GM19397 (cell line): ENCODE measurements at regions not wholly inside any gene's neighbourhood (a gene's known extent, or its start where the extent isn't known, plus 50 kb on each side); places are given as distances from the start of the nearest gene placed in this dataset.
"Not testable (repeated sequence)": the region's sequence is repeated elsewhere in the genome, so short reads cannot be mapped to it uniquely, and the experiment has no call there.

ENCODE experiments used
- ATAC-seq: cut with Tn5 transposase; IDR thresholded peaks from one replicate; pipeline ENCODE4 v1.9.1; 2021; ENCODE audit warnings: mild to moderate bottlenecking, moderate library complexity; ENCODE audit not compliant: unreplicated experiment

DNA sequence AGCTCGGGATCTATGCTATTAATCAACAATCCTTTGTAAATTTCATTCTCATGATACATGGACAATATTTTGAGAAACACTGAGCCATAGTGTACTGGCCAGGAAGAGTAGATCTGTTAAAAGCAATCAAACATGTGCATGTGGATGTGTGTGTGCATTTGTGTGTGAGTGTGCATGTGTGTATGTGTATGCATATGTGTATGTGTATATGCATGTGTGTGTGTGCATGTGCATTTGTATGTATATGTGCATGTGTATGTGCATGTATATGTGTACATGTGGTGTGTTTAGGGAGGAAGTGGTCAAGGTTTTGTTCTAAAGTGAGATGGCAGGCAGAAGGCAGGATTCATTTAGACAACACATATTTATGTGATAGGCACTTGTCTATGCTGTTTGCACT lies 623.8 kb downstream of the ADCYAP1 start:
- no peak for ATAC-seq

DNA sequence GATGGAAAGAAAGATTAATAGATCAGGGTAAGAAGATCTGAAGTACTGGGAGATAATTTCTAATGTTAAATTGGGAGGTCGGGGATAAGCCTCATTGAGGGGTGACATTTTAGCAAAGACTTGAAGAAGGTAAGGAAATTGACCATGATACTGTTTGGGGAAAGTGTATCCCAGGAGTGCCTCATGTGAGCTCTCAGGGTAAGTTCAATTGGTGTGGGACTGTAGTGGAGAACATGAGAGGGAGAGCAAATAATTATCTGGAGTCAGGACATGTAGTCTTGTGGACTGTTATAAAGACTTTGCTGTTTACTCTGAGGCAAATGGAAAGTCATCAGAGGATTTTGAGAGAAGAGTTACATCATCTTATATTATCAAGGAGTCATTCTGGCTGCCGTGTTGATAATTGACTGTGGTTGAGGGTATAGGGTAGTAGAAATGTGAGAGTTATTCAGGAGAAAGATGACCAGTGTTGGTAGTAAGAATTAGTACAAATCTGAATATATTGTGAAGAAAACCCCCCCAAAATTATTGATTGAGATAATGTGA lies 624.4 kb downstream of the ADCYAP1 start:
- ATAC-seq, result no peak

DNA sequence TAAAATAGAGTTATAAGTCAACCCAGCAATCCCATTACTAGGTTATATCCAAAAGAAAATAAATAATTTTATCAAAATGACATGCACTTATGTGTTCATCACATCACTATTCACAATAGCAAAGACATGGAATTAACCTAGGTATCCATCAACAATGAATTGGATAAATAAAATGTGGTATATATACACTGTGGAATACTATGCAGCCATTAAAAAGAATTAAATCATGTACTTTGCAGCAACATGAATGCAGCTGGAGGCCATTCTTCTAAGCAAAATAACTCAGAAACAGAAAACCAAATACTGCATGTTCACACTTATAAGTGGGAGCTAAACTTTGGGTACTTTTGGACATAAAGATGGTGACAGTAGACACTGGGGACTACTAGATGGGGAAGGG lies 626.0 kb downstream of the ADCYAP1 start:
- ATAC-seq, result no peak

DNA sequence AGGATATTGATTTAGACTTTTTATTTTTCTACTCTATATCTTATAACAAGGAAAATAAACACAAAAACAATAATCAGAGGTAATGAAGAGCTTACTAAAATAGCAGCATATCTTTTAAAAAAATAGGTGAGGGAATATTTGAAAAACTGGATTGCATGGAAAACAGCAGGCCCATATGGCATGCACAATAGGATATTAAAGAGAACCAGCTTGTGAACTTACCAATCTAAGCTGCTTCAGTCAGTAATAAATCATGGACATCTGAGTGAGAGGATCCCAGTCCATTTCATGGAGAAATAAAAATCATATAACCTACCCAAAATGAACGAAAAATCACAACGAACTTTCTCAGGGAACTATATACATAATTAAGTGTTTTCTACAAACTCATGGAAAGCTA lies 634.6 kb downstream of the ADCYAP1 start:
- no peak for ATAC-seq

DNA sequence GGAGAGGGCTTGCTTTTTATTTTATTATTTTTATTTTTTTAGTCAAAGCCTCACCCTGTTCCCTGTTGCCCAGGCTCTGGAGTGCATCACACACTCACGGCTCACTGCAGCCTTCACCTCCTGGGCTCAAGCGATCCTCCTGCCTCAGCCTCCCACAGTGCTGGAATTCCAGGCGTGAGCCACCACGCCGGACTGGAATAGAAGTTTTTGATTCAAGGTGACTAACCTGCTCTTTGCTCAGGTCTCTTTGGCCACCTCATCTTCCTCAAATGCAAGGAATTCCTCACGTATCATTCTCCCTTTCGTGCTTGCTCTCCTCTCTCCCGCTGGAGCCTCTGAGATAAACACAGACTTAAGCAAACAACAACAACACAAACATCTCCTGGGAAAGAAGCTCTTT lies 636.8 kb downstream of the ADCYAP1 start:
- ATAC-seq, result no peak

DNA sequence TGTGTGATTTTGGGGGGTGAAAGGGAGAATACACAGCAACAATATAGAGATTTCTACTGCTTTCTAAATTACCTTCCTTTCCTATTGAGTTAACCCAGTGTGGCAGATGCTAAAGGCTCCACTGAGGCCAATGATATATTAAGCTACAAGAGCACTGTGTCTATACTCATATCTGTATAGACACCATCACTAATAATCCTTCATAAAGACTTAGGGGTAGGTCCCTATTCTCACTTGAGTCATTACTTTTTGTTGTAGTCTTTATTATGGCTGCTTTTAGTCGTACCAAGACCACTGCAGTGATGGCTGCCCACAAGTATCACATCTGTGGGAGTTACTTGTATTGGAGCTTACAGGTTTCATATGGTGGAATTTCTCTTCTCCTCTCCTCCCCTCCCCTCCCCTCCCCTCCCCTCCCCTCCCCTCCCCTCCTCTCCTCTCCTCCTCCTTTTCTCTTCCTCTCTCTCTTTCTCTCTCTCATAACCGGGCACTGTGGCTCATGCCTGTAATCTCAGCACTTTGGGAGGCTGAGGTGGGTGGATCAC lies 637.6 kb downstream of the ADCYAP1 start:
- ATAC-seq, result no peak

DNA sequence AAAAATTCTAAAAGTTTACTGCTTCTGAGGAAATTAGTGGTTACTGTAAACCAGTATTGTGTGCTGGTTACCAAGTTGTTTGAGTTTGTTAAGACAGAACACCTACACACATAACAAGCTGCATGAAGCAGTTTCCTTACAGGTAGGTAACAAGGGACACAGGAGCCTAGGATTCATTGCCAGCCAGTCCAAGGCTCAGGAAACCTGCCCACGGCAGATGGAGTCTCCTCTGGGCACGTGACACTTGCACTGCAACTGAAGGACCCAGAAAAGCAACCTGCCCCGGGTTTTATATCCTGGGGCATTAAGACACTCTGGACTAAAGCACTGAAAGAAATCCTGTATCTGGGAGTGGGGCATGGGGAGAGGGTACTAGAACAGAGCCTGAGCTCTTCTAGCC lies 639.3 kb downstream of the ADCYAP1 start:
- ATAC-seq, result no peak

DNA sequence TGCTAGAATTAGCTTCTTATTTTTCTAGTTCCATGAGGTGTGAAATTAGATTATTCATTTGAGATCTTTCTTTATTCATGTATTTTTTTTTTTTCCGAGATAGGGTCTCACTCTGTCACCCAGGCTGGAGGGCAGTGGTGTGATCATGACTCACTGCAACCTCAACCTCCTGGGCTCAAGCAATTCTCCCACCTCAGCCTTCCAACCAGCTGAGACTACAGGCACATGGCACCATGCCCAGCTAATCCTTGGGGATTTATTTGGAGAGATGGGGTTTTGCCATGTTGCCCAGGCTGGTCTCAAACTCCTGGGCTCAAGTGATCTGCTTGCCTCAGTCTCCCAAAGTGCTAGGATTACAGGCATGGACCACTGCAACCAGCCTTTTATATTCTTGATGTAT lies 653.0 kb downstream of the ADCYAP1 start:
- not testable (repeated sequence) for ATAC-seq

DNA sequence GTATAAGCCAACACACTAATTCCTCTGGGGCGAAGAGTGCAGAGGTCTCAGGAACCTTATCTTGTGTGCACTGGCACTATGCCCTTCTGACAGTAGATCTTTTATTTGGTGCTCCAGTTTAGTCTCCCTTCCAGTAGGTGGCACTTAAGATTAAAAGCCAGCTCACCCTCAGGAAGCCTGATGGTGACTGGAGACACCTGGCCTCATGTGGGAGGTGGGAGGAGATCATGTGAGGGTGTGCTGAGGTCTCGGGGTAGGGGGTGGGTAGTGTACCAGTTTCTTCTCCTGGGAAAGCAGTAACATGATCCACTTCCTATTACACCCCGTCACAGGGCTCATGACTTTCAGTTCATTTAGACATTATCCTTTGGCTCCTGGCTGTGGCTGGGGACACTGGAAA lies 654.9 kb downstream of the ADCYAP1 start:
- ATAC-seq, result no peak

DNA sequence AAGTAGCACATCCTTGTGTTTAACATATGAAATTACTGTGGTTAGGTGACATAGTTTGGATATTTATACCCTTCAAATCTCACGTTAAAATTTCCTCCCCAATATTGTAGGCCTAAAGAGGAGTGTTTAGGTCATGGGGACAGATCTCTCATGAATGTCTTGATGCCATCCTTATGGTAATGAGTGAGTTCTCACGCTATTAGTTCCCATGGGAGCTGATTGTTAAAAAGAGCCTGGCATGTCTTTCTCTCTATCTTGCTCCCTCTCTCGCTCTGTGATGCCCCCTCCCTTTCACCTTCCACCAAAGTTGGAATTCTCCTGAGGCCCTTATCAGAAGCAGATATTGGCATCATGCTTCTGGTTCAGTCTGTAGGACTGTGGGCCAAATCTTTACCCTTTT lies 660.1 kb downstream of the ADCYAP1 start:
- no peak for ATAC-seq

DNA sequence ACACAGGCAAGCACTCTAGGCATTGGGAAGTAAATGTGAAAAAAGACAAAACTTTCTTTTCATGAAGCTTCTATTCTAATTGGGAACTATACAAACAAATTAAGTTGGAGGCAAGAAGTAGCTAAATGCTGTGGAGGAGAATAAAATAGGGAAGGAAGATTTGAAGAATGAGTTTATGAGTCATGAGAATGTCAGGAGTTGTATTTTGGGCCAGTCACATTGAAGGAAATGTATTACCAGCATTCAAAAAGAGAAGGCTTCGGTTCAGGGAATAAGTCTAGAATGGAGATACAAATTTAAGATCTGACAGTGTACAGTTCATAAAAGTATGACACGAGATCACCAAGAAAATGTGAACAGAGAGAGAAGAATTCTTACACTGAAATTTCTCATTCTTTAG lies 666.5 kb downstream of the ADCYAP1 start:
- ATAC-seq, result no peak

DNA sequence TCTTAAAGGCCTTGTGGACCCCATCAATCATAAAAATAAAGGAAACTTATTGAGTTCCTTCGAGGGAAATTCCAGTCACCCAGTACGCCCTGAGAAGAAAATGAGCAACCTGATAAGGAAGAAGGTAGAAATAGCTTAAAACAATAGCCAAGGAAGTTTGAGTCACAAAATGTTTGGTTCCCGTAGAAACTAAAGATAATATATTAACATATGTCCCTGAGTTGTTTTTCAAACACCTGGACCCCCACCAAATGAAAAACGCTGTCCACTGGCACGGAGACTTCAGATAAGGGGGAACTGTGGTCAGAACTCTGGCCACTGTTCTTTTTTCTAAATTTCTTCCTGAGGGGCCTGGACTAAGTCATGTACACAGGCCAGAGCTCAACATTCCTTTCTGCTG lies 669.1 kb downstream of the ADCYAP1 start:
- no peak for ATAC-seq

DNA sequence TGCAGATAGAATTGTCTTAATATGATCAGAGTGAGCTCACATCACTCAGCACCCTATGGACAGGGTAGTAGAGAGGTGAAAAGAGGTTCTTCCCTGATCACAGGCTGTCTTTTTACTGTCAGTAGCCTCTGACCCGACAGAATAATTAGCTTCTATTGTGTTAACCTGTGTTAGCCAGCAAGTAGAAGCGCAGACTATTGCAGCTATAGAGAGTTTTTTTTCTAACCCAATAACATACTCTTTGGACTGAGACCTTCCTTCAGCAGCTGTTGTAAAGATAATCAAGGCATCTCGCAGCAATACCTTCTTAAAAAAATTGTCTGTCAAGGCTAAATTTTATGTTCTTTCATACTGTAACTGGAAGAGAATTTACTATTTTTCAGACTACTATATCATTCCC lies 670.4 kb downstream of the ADCYAP1 start:
- ATAC-seq, result no peak

DNA sequence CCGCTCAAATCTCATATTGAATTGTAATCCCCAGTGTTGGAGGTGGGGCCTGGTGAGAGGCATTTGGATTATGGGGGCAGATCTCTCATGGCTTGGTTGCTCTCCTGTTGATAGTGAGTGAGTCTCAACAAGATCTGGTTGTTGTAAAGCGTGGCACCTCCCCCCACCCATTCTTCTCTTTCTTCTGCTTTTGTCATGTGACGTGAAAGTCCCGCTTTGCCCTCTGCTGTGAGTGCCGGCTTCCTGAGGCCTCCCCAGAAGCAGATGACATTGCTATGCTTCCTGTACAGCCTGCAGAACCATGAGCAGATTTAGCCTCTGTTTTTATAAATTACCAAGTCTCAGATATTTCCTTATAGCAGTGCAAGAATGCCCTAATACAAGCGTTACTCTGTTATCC lies 673.8 kb downstream of the ADCYAP1 start:
- ATAC-seq, result no peak

DNA sequence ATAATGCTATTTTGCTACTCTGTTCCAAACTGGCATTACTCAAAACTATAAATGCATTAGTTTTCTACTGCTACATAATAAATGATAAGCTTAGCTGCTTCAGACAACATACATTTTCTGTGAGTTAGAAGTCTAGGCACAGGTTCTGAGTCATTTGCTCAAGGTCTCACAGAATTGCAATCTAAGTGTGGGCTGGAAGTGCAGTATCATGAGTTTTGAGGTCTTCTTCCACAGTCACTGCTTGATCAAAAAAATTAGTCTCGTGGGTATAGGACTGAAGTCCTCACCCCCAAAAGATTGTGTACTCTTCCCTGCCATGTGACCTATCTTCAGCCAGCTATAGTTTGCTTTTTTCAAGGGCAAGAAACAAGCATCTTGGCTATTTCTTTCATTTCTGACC lies 676.9 kb downstream of the ADCYAP1 start:
- no peak for ATAC-seq

DNA sequence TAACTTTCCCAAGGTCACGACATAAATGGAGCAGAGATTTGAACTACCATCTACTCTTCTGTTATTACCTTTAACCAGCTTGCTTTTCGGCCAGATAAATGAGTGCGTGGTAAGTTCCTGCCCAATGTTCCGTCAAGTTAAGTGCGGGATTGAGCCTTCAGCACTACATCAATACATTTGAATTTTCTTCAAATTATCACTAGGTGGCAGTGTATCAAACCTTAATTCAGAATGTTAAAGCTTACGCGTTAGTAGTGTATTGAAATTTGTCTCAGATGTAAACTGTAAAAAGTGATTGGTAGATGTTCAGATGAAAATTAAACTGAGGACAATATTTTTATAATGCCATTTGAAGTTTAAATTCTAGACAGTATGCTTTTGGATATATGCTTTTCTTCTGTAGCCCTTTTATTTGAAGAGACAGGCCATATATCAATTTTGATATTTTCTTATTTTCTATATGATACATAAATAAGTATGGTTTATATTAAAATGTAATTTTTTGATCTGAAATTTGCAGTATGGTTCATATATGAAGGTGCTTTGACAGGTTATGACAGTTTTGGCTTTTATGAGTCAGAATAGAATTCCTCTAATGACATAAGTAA lies 681.3 kb downstream of the ADCYAP1 start:
- ATAC-seq, result no peak

DNA sequence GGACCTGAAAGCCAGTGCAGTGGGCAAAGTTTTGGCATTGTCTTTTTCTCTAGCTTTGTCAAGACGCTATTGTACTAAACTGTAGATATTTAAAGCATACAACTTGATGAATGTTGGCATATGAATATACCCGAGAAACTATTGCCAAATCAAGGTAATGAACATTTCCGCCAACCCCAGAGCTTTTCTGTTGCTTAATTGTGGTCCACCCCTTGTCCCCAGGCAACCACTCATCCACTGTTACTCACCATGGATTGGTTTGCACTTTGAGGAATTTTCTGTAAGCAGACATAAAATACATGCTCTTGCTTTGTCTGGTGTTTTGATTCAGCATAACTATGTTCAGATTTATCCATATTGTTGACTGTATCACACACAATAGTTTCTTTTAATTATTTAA lies 688.4 kb downstream of the ADCYAP1 start:
- ATAC-seq, result no peak

DNA sequence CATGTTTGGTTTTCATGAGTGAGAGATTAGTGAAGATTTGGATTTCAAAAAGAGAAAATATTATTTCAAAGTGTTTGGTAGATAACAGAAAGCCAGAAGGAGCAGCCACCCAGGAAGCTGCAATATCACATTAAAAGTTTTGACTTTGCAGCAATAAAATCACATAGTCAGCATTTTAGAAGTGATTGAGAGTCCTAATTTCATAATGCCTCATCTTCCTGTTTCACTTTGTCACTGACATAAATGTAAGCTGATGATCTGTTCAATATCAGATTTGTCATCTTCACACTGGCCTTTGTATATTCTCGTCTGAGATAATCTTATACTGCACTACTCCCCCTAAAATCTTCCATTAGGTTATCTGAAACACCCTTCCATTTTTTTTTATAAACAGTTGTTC lies 690.5 kb downstream of the ADCYAP1 start:
- ATAC-seq, result no peak

DNA sequence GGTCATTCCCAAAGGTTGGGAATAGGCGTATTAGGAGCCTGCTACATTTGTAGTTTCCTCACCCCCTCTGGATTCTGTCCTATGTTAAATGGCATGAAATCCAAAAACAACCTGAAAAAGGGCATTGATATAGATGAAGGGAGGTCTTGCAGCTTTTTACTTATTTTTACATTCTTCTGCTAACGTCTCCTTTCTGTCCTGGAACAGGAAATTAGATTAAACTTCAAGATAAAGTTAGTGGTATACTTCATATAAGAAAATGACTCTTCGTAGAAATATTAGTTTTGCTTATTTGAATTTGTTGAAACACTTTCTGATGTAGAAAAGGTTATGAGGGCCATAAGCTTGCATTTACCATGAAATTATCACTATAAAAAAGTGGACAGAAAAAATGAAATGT lies 694.5 kb downstream of the ADCYAP1 start:
- no peak for ATAC-seq

DNA sequence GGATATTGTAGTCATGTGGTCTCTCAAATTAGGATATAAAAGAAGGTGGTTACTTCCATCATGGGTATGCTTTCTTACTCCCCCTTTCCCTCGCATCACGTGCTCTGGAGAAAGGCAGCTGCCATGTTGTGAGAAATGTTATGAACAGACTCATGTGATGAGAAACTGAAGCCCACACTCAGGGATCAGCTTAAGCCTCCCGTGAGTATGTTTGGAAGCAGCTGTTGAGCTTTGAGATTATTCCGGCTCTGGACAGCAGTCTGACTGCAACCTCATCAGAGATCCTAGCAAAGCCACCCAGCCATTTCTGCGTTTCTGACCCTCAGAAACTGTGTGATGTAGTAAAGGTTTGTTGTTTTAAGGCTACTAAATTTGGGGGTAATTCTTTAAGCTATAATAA lies 700.1 kb downstream of the ADCYAP1 start:
- no peak for ATAC-seq

DNA sequence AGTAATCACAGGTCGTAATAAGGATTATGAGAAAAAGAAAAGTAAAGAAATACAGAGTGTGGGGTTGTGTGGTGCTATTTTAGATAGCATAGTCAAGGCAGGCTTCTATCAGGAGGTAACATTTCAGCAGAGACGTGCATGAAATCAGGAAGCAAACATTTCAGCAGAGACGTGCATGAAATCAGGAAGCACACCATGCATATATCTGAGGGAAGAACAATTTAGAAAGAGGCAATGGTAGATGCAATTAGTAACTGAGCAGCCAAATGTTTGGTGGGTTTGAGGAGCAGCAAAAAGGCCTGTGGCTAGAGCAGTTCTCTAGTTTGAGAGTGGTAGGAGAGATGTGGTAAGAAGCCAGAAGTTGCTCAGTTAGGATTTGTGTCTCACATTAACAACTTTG lies 713.7 kb downstream of the ADCYAP1 start:
- no peak for ATAC-seq

DNA sequence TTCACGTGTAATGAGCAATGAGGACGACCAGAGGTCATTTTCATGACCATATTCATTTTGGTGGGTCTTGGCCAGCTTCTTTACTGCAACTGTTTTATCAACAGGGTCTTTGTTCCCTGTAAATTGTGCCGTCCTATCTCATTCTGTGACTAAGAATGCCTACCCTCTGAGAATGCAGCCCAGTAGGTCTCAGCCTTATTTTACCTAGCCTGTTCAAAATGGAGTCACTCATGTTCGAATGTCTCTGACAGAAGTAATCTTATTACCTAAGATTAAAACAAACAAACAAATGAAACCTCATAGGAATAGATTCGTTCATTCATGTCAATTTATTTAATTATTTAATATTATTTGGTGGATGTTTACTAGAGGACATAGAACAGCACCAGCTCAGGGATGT lies 714.8 kb downstream of the ADCYAP1 start:
- ATAC-seq, result no peak

DNA sequence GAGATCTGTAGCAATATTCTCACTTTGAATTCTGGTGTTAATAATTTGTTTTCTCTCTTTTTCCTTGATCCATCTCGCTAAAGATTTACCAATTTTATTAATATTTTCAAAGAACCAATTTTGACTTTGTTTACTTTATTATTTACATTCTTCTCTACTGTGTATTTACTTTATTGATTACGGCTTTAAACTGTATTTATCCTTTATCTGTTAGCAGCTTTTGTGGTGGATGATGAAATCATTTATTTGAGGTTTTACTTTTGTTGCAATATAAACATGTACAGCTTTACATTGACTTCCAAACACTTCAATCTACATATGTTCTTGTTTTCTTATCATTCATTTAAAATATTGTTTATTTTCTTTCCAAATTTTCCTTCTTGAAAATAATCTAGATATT lies 719.9 kb downstream of the ADCYAP1 start:
- ATAC-seq, result no peak
